Vagina (tissue), 2 donors: ENCODE measurements at regions not wholly inside any gene's neighbourhood (a gene's known extent, or its start where the extent isn't known, plus 50 kb on each side); places are given as distances from the start of the nearest gene placed in this dataset.

Experiments
- POLR2A ChIP-seq, 2 donors: fragments of 450-650 bp; IDR thresholded peaks; one replicate each; pipeline ENCODE4 v1.6.1; 2017; ENCODE audit warnings: antibody characterized with exemption in 2 of 2, mild to moderate bottlenecking in 2 of 2, moderate library complexity in 2 of 2
- POLR2AphosphoS5 ChIP-seq, 2 donors: sonication (generic); formaldehyde crosslinking; IDR thresholded peaks; one replicate each; pipeline ENCODE4 v1.9.0; 2017; ENCODE audit warnings: antibody characterized with exemption in 2 of 2, mild to moderate bottlenecking in 2 of 2, low read depth in 1 of 2; ENCODE audit not compliant: insufficient read depth in 1 of 2
- TF ChIP-seq, protein P1 (sequence below), 3 experiments: fragments of 450-650 bp in 2 of 3; fragments of 200-600 bp in 1 of 3; sonication (generic) in 1 of 3; IDR thresholded peaks; one replicate each; pipeline ENCODE4 v1.5.1; 2017 to 2019; ENCODE audit warnings: antibody characterized with exemption in 3 of 3, mild to moderate bottlenecking in 2 of 3, moderate library complexity in 2 of 3

- no peak for TF ChIP-seq POLR2A (IDR thresholded peaks at IDR 0.05)
- TF ChIP-seq, protein P1, sequence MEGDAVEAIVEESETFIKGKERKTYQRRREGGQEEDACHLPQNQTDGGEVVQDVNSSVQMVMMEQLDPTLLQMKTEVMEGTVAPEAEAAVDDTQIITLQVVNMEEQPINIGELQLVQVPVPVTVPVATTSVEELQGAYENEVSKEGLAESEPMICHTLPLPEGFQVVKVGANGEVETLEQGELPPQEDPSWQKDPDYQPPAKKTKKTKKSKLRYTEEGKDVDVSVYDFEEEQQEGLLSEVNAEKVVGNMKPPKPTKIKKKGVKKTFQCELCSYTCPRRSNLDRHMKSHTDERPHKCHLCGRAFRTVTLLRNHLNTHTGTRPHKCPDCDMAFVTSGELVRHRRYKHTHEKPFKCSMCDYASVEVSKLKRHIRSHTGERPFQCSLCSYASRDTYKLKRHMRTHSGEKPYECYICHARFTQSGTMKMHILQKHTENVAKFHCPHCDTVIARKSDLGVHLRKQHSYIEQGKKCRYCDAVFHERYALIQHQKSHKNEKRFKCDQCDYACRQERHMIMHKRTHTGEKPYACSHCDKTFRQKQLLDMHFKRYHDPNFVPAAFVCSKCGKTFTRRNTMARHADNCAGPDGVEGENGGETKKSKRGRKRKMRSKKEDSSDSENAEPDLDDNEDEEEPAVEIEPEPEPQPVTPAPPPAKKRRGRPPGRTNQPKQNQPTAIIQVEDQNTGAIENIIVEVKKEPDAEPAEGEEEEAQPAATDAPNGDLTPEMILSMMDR (IDR thresholded peaks at IDR 0.05), result no peak
- TF ChIP-seq POLR2AphosphoS5 (IDR thresholded peaks at IDR 0.05; ENCODE audit: insufficient read depth in 1 of 2, low read depth in 1 of 2), result no peak
Observed at GRCh38 chr7:123319911-123320310, 120.1 kb upstream of the SLC13A1 start.
